ELF-1 (cell line): ENCODE measurements at regions not wholly inside any gene's neighbourhood (a gene's known extent, or its start where the extent isn't known, plus 50 kb on each side); places are given as distances from the start of the nearest gene placed in this dataset.
"Not testable (repeated sequence)": the region's sequence is repeated elsewhere in the genome, so short reads cannot be mapped to it uniquely, and the experiment has no call there.

Experiments used
- DNase-seq: peaks from one replicate; pipeline ENCODE4 v3.0.0-alpha.2; 2016; ENCODE audit warnings: low read depth, low spot score

DNA sequence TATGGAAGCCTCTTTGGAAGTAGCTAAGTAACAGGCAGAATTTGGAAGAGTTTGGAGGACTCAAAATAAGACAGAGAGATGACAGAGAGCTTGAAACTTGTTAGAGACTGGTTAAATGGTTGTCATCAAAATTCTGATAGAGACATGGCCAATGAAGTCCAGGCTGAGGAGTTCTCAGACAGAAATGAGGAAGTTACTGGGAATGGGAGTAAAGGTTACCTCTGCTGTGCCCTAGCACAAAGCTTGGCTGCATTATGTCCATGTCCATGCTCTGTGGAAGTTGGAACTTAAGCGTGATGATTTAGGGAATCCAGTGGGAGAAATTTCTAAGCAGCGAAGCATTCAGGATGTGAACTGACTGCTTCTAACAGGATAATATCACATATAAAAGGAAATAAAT is 146.2 kb upstream of the NDST4 start:
- no peak for DNase-seq

DNA sequence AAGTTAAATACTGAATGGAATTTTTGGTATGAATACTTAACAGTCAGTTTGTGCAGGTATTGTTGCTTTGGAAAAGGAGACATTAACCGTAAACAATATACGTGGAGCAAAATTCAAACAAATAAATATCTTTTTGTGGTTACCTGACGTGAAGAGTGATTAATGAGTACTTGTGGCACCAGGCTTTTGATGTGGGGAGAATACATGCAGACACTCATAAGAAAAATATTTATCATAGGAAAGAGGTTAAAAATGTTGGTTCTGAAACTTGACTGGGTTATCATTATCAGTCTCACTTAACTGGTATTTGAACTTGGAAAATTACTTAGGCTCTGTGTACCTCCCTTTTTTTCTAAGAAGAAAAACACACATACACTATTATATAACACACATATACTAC is 136.4 kb upstream of the NDST4 start:
- DNase-seq = no peak

DNA sequence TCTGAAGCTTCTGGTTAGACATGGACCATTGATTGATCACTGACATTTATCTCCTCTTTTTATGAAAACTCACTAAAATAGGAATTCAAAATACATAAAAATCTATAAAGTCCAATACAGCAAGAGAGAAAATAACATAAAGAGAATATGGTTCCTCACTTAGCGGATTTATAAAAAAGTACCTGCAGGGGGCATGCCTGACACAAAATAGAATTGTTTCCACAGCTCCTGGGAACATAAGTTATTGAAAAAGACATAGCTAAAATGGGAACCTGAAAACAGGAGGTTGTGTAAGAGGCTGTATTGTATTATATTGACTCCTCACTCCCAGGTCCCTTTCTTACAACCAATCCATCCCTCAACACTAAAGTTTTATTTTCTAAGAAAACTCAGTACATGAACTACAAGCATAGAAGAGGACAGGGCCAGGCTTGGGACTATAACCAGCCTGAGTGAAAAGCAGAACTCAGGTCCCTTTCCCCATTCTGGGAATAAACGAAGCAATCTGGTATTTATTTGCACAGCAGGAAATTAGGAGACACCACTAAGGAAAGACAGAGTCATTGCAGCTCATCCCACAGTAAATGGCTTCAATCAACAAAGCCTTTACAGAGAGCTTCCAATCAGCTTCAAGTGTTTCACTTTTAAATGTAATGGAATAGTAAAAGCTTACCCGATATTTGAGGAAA is 121.1 kb upstream of the NDST4 start:
- peak; percentile 7 for DNase-seq

DNA sequence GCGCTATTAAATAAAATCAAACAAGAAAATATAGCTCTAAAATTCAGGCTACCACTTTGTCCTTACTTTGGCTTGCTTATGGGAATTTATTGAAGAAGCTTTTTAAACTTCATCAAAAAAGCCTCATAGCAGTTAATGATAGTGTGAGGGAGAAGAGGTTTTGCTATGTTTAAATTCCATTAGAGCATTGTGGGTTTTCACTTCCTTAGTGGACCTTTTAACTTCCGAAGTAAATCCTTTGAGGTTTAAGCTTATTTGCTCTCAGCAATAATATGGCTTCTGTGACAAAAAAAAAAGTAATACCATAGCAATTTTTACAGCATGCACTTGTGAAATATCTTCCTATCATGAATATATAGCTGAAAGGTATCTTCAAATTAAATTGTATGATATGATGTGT is 120.2 kb upstream of the NDST4 start:
- DNase-seq = no peak

DNA sequence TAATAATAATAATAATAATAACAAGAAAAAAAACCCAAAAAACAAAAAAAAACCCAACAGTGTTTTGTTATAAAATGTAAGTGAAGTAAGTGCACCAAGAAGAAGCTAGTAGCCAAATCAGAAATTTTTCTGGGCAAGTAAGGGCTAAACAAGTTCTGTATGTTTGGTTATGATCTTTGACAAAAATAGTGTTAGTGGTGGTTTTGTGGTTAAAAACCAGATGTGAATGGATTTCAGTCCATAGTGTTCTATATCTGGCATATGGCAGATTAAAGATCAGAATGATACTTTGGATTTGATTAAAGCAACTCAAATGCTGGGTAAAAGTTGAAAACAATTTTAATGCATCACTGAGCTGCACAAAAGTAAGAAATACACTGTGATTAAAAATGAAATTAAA is 116.5 kb upstream of the NDST4 start:
- no peak for DNase-seq

DNA sequence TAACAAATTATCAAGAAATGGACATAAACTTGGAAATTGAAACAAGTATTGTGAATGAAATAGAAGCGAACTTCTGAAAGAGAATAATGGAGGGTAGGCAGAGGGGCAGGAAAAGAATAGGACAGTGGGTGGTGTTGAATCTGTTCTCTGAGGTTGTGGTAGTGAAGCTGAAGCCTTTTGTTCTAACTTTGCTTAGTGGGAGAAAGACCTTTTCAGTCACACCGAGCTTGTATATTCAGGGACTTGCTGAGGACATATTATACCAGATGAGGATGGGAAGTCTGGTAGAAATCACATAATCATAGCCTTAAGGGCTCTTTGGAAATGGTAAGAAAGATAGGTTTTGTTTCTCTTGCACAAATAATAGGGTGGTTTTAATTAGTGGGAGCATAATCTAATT is 115.4 kb upstream of the NDST4 start:
- no peak for DNase-seq

DNA sequence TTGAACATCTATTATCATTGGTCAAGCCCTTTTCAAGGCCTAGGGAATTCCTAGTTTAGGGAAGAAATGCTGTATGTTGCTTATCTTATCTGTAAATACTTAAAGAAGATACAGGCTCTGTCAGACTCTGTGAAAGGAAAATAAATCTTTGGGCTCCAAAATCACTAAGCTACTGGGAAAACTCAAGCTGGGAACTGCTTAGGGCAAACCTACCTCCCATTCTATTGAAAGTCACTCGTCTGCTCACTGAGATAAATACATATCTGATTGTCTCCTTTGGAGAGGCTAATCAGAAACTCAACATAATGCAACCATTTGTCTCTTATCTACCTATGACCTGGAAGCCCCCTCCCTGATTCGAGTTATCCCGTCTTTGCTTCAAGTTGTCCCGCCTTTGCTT is 108.6 kb upstream of the NDST4 start:
- DNase-seq = no peak

DNA sequence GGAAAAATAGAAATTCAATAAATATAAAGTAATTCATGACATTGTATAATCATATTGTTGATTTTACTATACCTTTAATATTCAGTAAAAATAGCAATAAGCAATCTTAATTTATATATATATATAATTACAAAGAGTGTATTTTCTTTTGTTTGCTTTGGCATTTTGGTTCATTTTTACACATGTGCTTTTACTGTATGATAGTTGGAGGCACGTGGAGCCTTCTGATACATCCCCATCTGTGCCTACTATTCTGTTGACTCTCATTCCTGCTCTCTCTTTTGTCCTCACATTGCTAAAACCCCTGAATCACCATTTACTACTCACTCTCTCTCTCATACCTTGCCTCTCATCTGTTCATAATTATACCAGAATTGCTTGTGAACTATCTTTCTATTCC is 106.4 kb upstream of the NDST4 start:
- DNase-seq = no peak

DNA sequence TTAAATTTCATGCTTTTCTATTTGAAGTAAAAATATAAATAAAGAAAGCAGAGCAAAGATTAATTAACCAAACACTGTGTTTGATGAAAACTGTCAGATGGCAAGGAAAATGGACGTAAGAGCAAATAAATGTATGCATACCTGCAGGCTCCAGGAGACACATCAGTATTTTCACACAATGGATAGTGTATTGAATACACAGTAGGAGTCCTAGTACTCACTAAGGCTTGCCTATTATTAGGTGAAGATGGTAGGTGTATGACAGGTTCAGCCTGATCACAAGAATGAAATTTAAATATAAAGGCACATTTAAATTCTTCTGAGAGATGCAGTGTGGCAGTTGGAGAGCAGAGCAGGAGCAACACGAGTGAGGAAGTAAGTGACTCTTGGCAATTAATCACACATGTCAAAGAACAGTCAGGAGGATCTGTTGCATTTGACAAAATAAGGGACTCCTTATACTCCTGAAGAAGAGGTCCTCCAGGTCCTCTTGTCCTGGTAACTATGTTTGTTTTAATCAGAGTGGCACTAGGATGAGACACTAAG is 106.0 kb upstream of the NDST4 start:
- no peak for DNase-seq

DNA sequence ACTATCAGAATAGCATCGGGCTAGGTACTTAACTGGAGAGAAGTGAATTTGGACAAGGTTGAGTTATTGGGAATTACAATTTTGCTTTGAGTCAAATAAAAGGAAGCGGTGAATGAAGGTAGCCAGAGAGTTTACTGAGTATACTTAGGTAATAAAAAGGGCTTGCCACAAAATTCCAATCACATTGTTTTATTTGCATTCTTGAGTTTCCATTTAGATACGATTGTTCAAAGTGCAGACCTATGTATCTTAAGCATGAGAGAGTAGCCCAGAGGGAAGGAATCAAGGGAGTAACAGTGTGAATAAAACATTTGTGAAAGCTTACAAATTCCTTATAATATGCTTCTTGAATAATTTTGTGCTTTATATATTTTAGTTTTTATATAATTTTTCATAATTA is 102.5 kb upstream of the NDST4 start:
- DNase-seq = no peak

DNA sequence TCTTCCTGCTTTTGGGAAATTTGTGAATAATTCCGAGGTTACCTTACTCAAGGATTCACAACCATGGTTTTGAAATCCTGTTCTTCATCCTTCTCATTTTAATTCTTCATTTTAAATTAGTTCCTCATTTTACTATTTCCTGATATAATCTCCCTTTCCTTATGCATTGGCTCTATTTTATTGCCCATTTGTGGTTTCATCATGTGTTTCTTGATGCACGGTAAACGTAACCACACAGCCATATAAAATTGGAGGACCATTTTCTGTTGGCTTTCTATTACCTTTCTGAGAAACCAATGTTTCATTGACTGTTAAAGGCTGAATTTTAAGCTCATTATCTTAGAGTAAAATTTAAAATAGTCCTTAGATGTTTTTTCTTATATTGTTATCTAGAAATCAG is 100.3 kb upstream of the NDST4 start:
- DNase-seq = no peak

DNA sequence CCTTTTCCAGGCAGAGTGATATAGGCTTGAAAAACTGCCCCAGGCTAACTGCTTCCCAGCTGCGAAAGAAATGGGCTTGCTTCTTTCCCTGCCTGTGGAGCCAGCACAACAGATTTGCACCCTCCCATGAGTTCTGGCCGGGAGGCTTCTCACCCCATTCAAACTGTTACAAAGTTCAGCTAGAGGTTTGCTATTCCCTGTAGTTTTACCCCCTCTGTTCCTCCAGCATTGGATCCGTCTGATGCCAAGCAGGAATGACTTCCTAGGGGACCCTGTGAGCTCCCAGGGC is 87.6 kb upstream of the NDST4 start:
- peak; percentile 77 for DNase-seq

DNA sequence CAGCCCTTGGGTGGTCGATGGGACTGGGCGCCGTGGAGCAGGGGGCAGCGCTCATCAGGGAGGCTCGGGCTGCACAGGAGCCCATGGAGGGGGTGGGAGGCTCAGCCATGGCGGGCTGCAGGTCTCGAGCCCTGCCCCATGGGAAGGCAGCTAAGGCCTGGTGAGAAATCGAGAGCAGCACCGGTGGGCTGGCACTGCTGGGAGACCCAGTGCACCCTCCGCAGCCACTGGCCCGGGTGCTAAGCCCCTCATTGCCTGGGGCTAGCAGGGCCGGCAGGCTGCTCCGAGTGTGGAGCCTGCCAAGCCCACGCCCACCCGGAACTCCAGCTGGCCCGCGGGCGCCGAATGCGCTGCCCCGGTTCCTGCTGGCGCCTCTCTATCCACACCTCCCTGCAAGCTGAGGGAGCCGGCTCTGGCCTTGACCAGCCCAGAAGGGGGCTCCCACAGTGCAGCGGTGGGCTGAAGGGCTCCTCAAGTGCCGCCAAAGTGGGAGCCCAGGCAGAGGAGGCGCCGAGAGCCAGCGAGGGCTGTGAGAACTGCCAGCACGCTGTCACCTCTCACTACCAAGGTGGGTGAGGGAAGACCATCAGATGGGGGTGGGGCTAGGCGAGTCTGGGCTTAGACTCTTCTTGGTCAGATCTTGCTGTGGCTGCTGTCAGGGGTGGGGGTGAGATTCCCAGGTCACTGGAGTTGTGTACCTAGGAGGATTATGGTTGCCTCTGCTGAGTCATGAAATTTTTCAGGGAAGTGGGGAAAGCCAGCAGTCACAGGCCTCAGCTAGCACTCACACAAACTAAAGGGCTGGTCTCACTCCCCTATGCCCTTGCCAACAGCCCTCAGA is 87.0 kb upstream of the NDST4 start:
- not testable (repeated sequence) for DNase-seq

DNA sequence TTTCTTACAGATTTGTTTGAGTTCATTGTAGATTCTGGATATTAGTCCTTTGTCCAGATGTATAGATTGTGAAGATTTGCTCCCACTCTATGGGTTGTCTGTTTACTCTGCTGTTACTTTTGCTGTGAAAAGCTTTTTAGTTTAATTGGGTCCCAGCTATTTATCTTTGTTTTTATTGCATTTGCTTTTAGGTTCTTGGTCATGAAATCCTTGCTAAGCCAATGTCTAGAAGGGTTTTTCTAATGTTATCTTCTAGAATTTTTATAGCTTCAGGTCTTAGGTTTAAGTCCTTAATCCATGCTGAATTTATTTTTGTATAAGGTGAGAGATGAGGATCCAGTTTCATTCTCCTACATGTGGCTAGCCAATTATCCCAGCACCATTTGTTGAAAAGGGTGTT is 81.2 kb upstream of the NDST4 start:
- not testable (repeated sequence) for DNase-seq

DNA sequence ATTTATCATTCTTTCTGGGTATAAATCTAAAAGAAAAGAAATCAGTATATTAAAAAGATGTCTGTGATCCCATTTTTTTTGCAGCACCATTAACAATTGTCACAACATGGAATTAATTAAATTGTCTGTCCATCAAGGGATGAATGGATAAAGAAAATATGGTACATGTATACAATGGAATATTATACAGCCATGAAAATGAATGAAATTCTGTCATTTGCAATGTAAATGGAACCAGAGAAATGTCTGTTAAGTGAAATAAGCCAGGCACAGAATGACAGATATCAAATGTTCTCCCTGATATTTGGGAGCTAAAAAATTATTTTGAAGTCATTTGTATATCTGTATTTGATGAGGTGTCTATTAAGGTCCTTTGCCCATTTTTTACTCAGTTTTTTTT is 77.1 kb upstream of the NDST4 start:
- no peak for DNase-seq

DNA sequence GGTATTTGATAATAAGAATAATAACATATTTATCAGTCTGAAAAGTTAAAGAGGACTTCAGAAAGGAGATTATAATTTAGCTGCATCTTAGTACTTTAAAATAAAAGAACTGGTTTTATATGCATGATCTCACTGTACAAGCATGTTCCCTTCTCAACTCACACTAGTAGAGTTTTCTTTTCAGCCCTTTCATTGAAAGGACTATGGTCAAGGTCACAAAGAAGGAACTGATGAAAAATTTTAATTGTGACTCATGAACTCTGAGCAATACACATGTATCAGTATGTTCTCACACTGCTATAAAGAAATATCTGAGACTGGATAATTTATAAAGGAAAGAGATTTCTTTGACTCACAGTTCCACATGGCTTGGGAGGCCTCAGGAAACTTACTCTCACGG is 73.7 kb upstream of the NDST4 start:
- DNase-seq = no peak

DNA sequence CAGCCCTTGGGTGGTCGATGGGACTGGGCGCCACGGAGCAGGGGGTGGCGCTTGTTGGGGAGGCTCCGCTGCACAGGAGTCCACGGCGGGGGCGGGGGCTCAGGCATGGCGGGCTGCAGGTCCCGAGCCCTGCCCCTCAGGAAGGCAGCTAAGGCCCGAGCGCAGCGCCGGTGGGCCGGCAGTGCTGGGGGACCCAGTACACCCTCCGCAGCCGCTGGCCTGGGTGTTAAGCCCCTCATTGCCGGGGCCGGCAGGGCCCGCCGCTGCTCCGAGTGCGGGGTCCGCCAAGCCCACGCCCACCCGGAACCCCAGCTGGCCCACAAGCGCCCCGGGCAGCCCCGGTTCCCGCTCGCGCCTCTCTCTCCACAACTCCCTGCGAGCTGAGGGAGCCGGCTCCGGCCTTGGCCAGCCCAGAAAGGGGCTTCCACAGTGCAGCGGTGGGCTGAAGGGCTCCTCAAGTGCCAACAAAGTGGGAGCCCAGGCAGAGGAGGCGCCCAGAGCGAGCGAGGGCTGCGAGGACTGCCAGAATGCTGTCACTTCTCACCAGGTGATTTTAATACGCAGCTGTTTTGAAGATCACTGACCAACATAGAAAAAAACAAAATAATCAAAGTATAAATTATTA is 66.1 kb upstream of the NDST4 start:
- DNase-seq = not testable (repeated sequence)

DNA sequence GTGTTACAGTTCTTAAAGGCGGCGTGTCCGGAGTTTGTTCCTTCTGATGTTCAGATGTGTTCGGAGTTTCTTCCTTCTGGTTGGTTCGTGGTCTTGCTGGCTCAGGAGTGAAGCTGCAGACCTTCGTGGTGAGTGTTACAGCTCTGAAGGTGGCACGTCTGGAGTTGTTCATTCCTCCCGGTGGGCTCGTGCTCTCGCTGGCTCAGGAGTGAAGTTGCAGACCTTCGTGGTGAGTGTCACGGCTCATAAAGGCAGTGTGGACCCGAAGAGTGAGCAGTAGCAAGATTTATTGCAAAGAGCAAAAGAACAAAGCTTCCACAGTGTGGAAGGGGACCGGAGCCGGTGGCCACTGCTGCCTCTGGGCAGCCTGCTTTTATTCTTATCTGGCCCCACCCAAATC is 65.3 kb upstream of the NDST4 start:
- not testable (repeated sequence) for DNase-seq

DNA sequence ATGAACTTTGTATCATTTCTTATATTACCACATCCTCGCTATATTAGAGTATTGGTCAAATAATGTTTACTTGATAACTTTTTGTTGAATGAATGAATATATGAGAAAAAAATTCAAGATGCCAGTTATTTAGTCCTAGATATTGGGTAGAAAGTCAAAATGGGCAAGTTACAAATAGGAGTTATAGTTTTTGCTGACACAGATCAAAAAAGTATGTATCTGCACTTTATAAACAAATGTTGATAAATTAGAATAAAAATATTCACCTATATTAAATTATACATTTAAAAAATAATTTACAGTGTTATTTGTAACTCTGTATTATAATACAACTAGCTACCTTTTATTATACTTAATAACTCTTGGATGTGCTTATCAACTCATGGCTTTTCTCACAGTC is 57.8 kb upstream of the NDST4 start:
- DNase-seq = no peak

DNA sequence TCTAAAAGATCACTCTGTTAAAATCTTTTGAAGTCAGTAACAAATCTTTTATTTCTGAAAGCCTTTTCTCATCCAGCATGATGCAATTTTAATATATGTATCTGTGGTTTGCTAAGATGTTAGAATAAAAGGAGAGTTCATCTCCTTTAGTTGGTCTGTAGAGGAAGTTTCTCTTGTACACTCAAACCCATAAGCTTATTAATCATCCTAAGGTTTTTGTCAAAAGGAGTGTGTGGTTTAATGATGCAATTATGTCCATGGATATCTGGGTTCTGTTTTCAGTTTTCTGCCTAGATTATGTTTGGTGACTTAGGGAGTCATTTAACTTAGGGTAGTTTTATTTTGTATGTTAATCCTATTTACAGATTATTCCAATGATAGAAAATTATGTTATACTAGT is 52.1 kb upstream of the NDST4 start:
- DNase-seq = no peak
